NCI-H1436 (cell line): ENCODE measurements at regions not wholly inside any gene's neighbourhood (a gene's known extent, or its start where the extent isn't known, plus 50 kb on each side); places are given as distances from the start of the nearest gene placed in this dataset.

Experiments
- DNase-seq: peaks from one replicate; lab custom pipeline; 2025; lab: John Stamatoyannopoulos, UW

- DNase-seq = no peak
These were observed 659.4 kb upstream of the FZD8 start for GRCh38 chr10:36301539-36301938.

GRCh38 chr10:36301139-36301538 lies 659.0 kb upstream of the FZD8 start:
- DNase-seq = no peak

- DNase-seq = no peak
These were observed 641.7 kb upstream of the FZD8 start for GRCh38 chr10:36283827-36284226.

GRCh38 chr10:36281831-36282331 lies 639.8 kb upstream of the FZD8 start:
- DNase-seq = no peak

- DNase-seq = no peak
These were observed 638.9 kb upstream of the FZD8 start for GRCh38 chr10:36280890-36281499.

GRCh38 chr10:36280321-36280741 lies 638.2 kb upstream of the FZD8 start:
- DNase-seq = no peak

GRCh38 chr10:36278176-36278575 lies 636.1 kb upstream of the FZD8 start:
- no peak for DNase-seq

GRCh38 chr10:36277459-36277858 lies 635.4 kb upstream of the FZD8 start:
- no peak for DNase-seq

- no peak for DNase-seq
These were observed 629.7 kb upstream of the FZD8 start for GRCh38 chr10:36271627-36272340.

GRCh38 chr10:36269222-36269621 lies 627.1 kb upstream of the FZD8 start:
- DNase-seq = no peak

GRCh38 chr10:36266923-36267322 lies 624.8 kb upstream of the FZD8 start:
- no peak for DNase-seq

- no peak for DNase-seq
These were observed 623.6 kb upstream of the FZD8 start for GRCh38 chr10:36265741-36266140.

- DNase-seq = no peak
These were observed 621.8 kb upstream of the FZD8 start for GRCh38 chr10:36263871-36264270.

- no peak for DNase-seq
These were observed 614.9 kb upstream of the FZD8 start for GRCh38 chr10:36256948-36257356.

- DNase-seq = no peak
These were observed 614.1 kb upstream of the FZD8 start for GRCh38 chr10:36256166-36256565.

- DNase-seq = no peak
These were observed 612.1 kb upstream of the FZD8 start for GRCh38 chr10:36254199-36254598.

GRCh38 chr10:36253731-36254130 lies 611.6 kb upstream of the FZD8 start:
- no peak for DNase-seq

GRCh38 chr10:36251068-36251467 lies 609.0 kb upstream of the FZD8 start:
- DNase-seq = no peak

- no peak for DNase-seq
These were observed 606.3 kb upstream of the FZD8 start for GRCh38 chr10:36248304-36248981.

- no peak for DNase-seq
These were observed 605.4 kb upstream of the FZD8 start for GRCh38 chr10:36247478-36247877.

- no peak for DNase-seq
These were observed 594.8 kb upstream of the FZD8 start for GRCh38 chr10:36236931-36237330.

- DNase-seq = no peak
These were observed 594.2 kb upstream of the FZD8 start for GRCh38 chr10:36236341-36236740.

- DNase-seq = no peak
These were observed 590.8 kb upstream of the FZD8 start for GRCh38 chr10:36232935-36233334.
